ENCODE measurements at regions not wholly inside any gene's neighbourhood (a gene's known extent, or its start where the extent isn't known, plus 50 kb on each side); places are given as distances from the start of the nearest gene placed in this dataset.

GRCh38 chr13:76016799-76017400 lies 380.8 kb downstream of the LMO7 start:
- Histone ChIP-seq H3K4me3 (ENCODE audit: low read depth in 1 of 2, low read length in 2 of 2) (no peak overlapping the region), H3K27ac (ENCODE audit: low read depth, low read length) (no peak overlapping the region), H3K36me3 (ENCODE audit: control insufficient read depth in 1 of 2, insufficient read depth in 2 of 2, low read length in 2 of 2) (no peaks in the 10 kb centered on the region), H3K4me1 (ENCODE audit: control insufficient read depth in 1 of 2, insufficient read depth in 2 of 2, low read length in 2 of 2) (peaks cover 0 to 13% of the 10 kb centered on the region in 2 donors), H3K9me3 (ENCODE audit: control insufficient read depth in 1 of 2, low read length in 2 of 2) (no peaks in the 10 kb centered on the region), H3K27me3 (ENCODE audit: control insufficient read depth in 1 of 2, insufficient read depth in 2 of 2, low read length in 2 of 2) (no peaks in the 10 kb centered on the region), H3K9ac (ENCODE audit: low read depth in 1 of 2, low read length in 2 of 2) (no peak overlapping the region)

GRCh38 chr13:76014406-76015318 lies 378.5 kb downstream of the LMO7 start:
- Histone ChIP-seq H3K4me3 (ENCODE audit: low read depth in 1 of 2, low read length in 2 of 2) (no peak overlapping the region), H3K27me3 (ENCODE audit: control insufficient read depth in 1 of 2, insufficient read depth in 2 of 2, low read length in 2 of 2) (no peaks in the 10 kb centered on the region), H3K27ac (ENCODE audit: low read depth, low read length) (no peak overlapping the region), H3K9ac (ENCODE audit: low read depth in 1 of 2, low read length in 2 of 2) (no peak overlapping the region), H3K9me3 (ENCODE audit: control insufficient read depth in 1 of 2, low read length in 2 of 2) (no peaks in the 10 kb centered on the region), H3K36me3 (ENCODE audit: control insufficient read depth in 1 of 2, insufficient read depth in 2 of 2, low read length in 2 of 2) (no peaks in the 10 kb centered on the region), H3K4me1 (ENCODE audit: control insufficient read depth in 1 of 2, insufficient read depth in 2 of 2, low read length in 2 of 2) (peaks cover 0 to 13% of the 10 kb centered on the region in 2 donors)

- H3K4me3 ChIP-seq (ENCODE audit: low read depth in 1 of 2, low read length in 2 of 2), result no peak overlapping the region
- H3K9ac ChIP-seq (ENCODE audit: low read depth in 1 of 2, low read length in 2 of 2), result no peak overlapping the region
- peaks cover 0 to 13% of the 10 kb centered on the region in 2 donors for H3K4me1 ChIP-seq (ENCODE audit: control insufficient read depth in 1 of 2, insufficient read depth in 2 of 2, low read length in 2 of 2)
- H3K27ac ChIP-seq (ENCODE audit: low read depth, low read length), result no peak overlapping the region
- no peaks in the 10 kb centered on the region for H3K36me3 ChIP-seq (ENCODE audit: control insufficient read depth in 1 of 2, insufficient read depth in 2 of 2, low read length in 2 of 2)
- H3K9me3 ChIP-seq (ENCODE audit: control insufficient read depth in 1 of 2, low read length in 2 of 2), result no peaks in the 10 kb centered on the region
- H3K27me3 ChIP-seq (ENCODE audit: control insufficient read depth in 1 of 2, insufficient read depth in 2 of 2, low read length in 2 of 2), result no peaks in the 10 kb centered on the region
These were observed 376.1 kb downstream of the LMO7 start for GRCh38 chr13:76012091-76012721.

- Histone ChIP-seq H3K9me3 (ENCODE audit: control insufficient read depth in 1 of 2, low read length in 2 of 2) (no peaks in the 10 kb centered on the region), H3K4me3 (ENCODE audit: low read depth in 1 of 2, low read length in 2 of 2) (no peak overlapping the region), H3K4me1 (ENCODE audit: control insufficient read depth in 1 of 2, insufficient read depth in 2 of 2, low read length in 2 of 2) (peaks cover 0 to 4% of the 10 kb centered on the region in 2 donors), H3K27me3 (ENCODE audit: control insufficient read depth in 1 of 2, insufficient read depth in 2 of 2, low read length in 2 of 2) (no peaks in the 10 kb centered on the region), H3K9ac (ENCODE audit: low read depth in 1 of 2, low read length in 2 of 2) (no peak overlapping the region), H3K36me3 (ENCODE audit: control insufficient read depth in 1 of 2, insufficient read depth in 2 of 2, low read length in 2 of 2) (no peaks in the 10 kb centered on the region), H3K27ac (ENCODE audit: low read depth, low read length) (no peak overlapping the region)
These were observed 373.2 kb downstream of the LMO7 start for GRCh38 chr13:76009267-76009890.

GRCh38 chr13:76004416-76004815 lies 368.3 kb downstream of the LMO7 start:
- H3K27me3 ChIP-seq (ENCODE audit: control insufficient read depth in 1 of 2, insufficient read depth in 2 of 2, low read length in 2 of 2), result no peaks in the 10 kb centered on the region
- no peaks in the 10 kb centered on the region for H3K4me1 ChIP-seq (ENCODE audit: control insufficient read depth in 1 of 2, insufficient read depth in 2 of 2, low read length in 2 of 2)
- no peaks in the 10 kb centered on the region for H3K9me3 ChIP-seq (ENCODE audit: control insufficient read depth in 1 of 2, low read length in 2 of 2)
- H3K9ac ChIP-seq (ENCODE audit: low read depth in 1 of 2, low read length in 2 of 2), result no peak overlapping the region
- no peak overlapping the region for H3K27ac ChIP-seq (ENCODE audit: low read depth, low read length)
- no peaks in the 10 kb centered on the region for H3K36me3 ChIP-seq (ENCODE audit: control insufficient read depth in 1 of 2, insufficient read depth in 2 of 2, low read length in 2 of 2)
- no peak overlapping the region for H3K4me3 ChIP-seq (ENCODE audit: low read depth in 1 of 2, low read length in 2 of 2)

GRCh38 chr13:76000131-76000530 lies 364.0 kb downstream of the LMO7 start:
- no peaks in the 10 kb centered on the region for H3K4me1 ChIP-seq (ENCODE audit: control insufficient read depth in 1 of 2, insufficient read depth in 2 of 2, low read length in 2 of 2)
- H3K9ac ChIP-seq (ENCODE audit: low read depth in 1 of 2, low read length in 2 of 2), result no peak overlapping the region
- no peak overlapping the region for H3K4me3 ChIP-seq (ENCODE audit: low read depth in 1 of 2, low read length in 2 of 2)
- no peaks in the 10 kb centered on the region for H3K27me3 ChIP-seq (ENCODE audit: control insufficient read depth in 1 of 2, insufficient read depth in 2 of 2, low read length in 2 of 2)
- no peak overlapping the region for H3K27ac ChIP-seq (ENCODE audit: low read depth, low read length)
- H3K36me3 ChIP-seq (ENCODE audit: control insufficient read depth in 1 of 2, insufficient read depth in 2 of 2, low read length in 2 of 2), result no peaks in the 10 kb centered on the region
- H3K9me3 ChIP-seq (ENCODE audit: control insufficient read depth in 1 of 2, low read length in 2 of 2), result no peaks in the 10 kb centered on the region

GRCh38 chr13:75996582-75996981 lies 360.5 kb downstream of the LMO7 start:
- no peaks in the 10 kb centered on the region for H3K27me3 ChIP-seq (ENCODE audit: control insufficient read depth in 1 of 2, insufficient read depth in 2 of 2, low read length in 2 of 2)
- no peaks in the 10 kb centered on the region for H3K4me1 ChIP-seq (ENCODE audit: control insufficient read depth in 1 of 2, insufficient read depth in 2 of 2, low read length in 2 of 2)
- H3K27ac ChIP-seq (ENCODE audit: low read depth, low read length), result no peak overlapping the region
- H3K9ac ChIP-seq (ENCODE audit: low read depth in 1 of 2, low read length in 2 of 2), result no peak overlapping the region
- no peaks in the 10 kb centered on the region for H3K9me3 ChIP-seq (ENCODE audit: control insufficient read depth in 1 of 2, low read length in 2 of 2)
- H3K4me3 ChIP-seq (ENCODE audit: low read depth in 1 of 2, low read length in 2 of 2), result no peak overlapping the region
- H3K36me3 ChIP-seq (ENCODE audit: control insufficient read depth in 1 of 2, insufficient read depth in 2 of 2, low read length in 2 of 2), result no peaks in the 10 kb centered on the region

GRCh38 chr13:75995966-75996365 lies 359.8 kb downstream of the LMO7 start:
- Histone ChIP-seq H3K4me1 (ENCODE audit: control insufficient read depth in 1 of 2, insufficient read depth in 2 of 2, low read length in 2 of 2) (no peaks in the 10 kb centered on the region), H3K27me3 (ENCODE audit: control insufficient read depth in 1 of 2, insufficient read depth in 2 of 2, low read length in 2 of 2) (no peaks in the 10 kb centered on the region), H3K27ac (ENCODE audit: low read depth, low read length) (no peak overlapping the region), H3K9me3 (ENCODE audit: control insufficient read depth in 1 of 2, low read length in 2 of 2) (no peaks in the 10 kb centered on the region), H3K9ac (ENCODE audit: low read depth in 1 of 2, low read length in 2 of 2) (no peak overlapping the region), H3K36me3 (ENCODE audit: control insufficient read depth in 1 of 2, insufficient read depth in 2 of 2, low read length in 2 of 2) (no peaks in the 10 kb centered on the region), H3K4me3 (ENCODE audit: low read depth in 1 of 2, low read length in 2 of 2) (no peak overlapping the region)

- Histone ChIP-seq H3K9ac (ENCODE audit: low read depth in 1 of 2, low read length in 2 of 2) (no peak overlapping the region), H3K9me3 (ENCODE audit: control insufficient read depth in 1 of 2, low read length in 2 of 2) (no peaks in the 10 kb centered on the region), H3K27ac (ENCODE audit: low read depth, low read length) (no peak overlapping the region), H3K36me3 (ENCODE audit: control insufficient read depth in 1 of 2, insufficient read depth in 2 of 2, low read length in 2 of 2) (no peaks in the 10 kb centered on the region), H3K4me3 (ENCODE audit: low read depth in 1 of 2, low read length in 2 of 2) (no peak overlapping the region), H3K27me3 (ENCODE audit: control insufficient read depth in 1 of 2, insufficient read depth in 2 of 2, low read length in 2 of 2) (no peaks in the 10 kb centered on the region), H3K4me1 (ENCODE audit: control insufficient read depth in 1 of 2, insufficient read depth in 2 of 2, low read length in 2 of 2) (no peaks in the 10 kb centered on the region)
These were observed 357.7 kb downstream of the LMO7 start for GRCh38 chr13:75993823-75994222.

- H3K27ac ChIP-seq (ENCODE audit: low read depth, low read length), result no peak overlapping the region
- no peaks in the 10 kb centered on the region for H3K36me3 ChIP-seq (ENCODE audit: control insufficient read depth in 1 of 2, insufficient read depth in 2 of 2, low read length in 2 of 2)
- H3K4me3 ChIP-seq (ENCODE audit: low read depth in 1 of 2, low read length in 2 of 2), result no peak overlapping the region
- H3K9ac ChIP-seq (ENCODE audit: low read depth in 1 of 2, low read length in 2 of 2), result no peak overlapping the region
- H3K27me3 ChIP-seq (ENCODE audit: control insufficient read depth in 1 of 2, insufficient read depth in 2 of 2, low read length in 2 of 2), result no peaks in the 10 kb centered on the region
- H3K4me1 ChIP-seq (ENCODE audit: control insufficient read depth in 1 of 2, insufficient read depth in 2 of 2, low read length in 2 of 2), result no peaks in the 10 kb centered on the region
- no peaks in the 10 kb centered on the region for H3K9me3 ChIP-seq (ENCODE audit: control insufficient read depth in 1 of 2, low read length in 2 of 2)
These were observed 357.1 kb downstream of the LMO7 start for GRCh38 chr13:75993241-75993640.

Data from duodenal mucosa (tissue), 2 donors.